Brain microvascular endothelial cell (primary cell): ENCODE measurements at regions not wholly inside any gene's neighbourhood (a gene's known extent, or its start where the extent isn't known, plus 50 kb on each side); places are given as distances from the start of the nearest gene placed in this dataset.

Source experiments
- DNase-seq: peaks from one replicate; pipeline ENCODE4 v3.0.0-alpha.2; 2020
- H3K27ac ChIP-seq: fragments of 250-450 bp; sonication (Bioruptor Pico); 2 replicates; pipeline ENCODE4 v1.5.1; 2020; ENCODE audit warnings: mild to moderate bottlenecking, moderate library complexity
- H3K27me3 ChIP-seq: fragments of 250-450 bp; sonication (Bioruptor Pico); replicated peaks from 2 replicates; pipeline ENCODE4 v1.5.1; 2020; ENCODE audit warnings: mild to moderate bottlenecking
- H3K36me3 ChIP-seq: fragments of 250-450 bp; sonication (Bioruptor Pico); replicated peaks from 2 replicates; pipeline ENCODE4 v1.5.1; 2020; ENCODE audit warnings: mild to moderate bottlenecking
- H3K4me3 ChIP-seq: 2 replicates; pipeline ENCODE4 v1.5.1; 2011; ENCODE audit warnings: low read depth, mild to moderate bottlenecking, control low read depth, low read length, moderate library complexity
- in situ Hi-C: cut with HindIII; loops from 2 replicates; pipeline ENCODE4 v1.10.0; 2017; ENCODE audit warnings: low sequenced_read_pairs, low pct_ligation_motif_present
- TF ChIP-seq, protein P1 (sequence below): IDR thresholded peaks from 2 replicates; pipeline ENCODE4 v1.5.1; 2011; ENCODE audit warnings: low read depth, mild to moderate bottlenecking, moderate library complexity, low read length, control low read depth, inconsistent platforms; ENCODE audit errors: missing control alignments

DNA sequence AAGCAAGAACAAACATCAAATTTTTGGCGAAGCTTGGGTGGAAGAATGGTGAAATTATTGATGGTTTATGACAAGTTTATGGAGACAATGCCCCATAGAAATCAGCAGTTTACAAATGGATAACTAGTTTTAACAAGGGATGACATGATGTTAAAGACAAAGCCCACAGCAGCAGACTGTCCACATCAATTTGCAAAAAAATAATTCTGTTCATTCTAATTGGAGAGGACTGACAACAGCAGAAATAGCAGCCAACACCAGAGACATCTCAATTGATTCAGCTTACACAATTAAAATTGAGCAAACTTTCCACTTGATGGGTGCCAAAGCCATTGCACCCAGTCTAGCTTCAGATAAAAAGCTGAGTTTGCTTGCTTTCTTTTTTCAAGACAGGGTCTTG is 82.7 kb upstream of the STK32A start:
- H3K4me3 ChIP-seq, result no peak overlapping the region
- in situ Hi-C loops, result no loop called here
- no peak overlapping the region for H3K27ac ChIP-seq
- no peaks in the 10 kb centered on the region for H3K36me3 ChIP-seq
- DNase-seq, result no peak
- TF ChIP-seq, protein P1, sequence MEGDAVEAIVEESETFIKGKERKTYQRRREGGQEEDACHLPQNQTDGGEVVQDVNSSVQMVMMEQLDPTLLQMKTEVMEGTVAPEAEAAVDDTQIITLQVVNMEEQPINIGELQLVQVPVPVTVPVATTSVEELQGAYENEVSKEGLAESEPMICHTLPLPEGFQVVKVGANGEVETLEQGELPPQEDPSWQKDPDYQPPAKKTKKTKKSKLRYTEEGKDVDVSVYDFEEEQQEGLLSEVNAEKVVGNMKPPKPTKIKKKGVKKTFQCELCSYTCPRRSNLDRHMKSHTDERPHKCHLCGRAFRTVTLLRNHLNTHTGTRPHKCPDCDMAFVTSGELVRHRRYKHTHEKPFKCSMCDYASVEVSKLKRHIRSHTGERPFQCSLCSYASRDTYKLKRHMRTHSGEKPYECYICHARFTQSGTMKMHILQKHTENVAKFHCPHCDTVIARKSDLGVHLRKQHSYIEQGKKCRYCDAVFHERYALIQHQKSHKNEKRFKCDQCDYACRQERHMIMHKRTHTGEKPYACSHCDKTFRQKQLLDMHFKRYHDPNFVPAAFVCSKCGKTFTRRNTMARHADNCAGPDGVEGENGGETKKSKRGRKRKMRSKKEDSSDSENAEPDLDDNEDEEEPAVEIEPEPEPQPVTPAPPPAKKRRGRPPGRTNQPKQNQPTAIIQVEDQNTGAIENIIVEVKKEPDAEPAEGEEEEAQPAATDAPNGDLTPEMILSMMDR, result no peak
- no peaks in the 10 kb centered on the region for H3K27me3 ChIP-seq

- Histone ChIP-seq H3K27me3 (no peaks in the 10 kb centered on the region), H3K4me3 (no peak overlapping the region), H3K27ac (no peak overlapping the region), H3K36me3 (no peaks in the 10 kb centered on the region)
- TF ChIP-seq, protein P1, result no peak
- in situ Hi-C loops, result no loop called here
- no peak for DNase-seq
Measured at GRCh38 chr5:147154809-147155208, 80.0 kb upstream of the STK32A start.

DNA sequence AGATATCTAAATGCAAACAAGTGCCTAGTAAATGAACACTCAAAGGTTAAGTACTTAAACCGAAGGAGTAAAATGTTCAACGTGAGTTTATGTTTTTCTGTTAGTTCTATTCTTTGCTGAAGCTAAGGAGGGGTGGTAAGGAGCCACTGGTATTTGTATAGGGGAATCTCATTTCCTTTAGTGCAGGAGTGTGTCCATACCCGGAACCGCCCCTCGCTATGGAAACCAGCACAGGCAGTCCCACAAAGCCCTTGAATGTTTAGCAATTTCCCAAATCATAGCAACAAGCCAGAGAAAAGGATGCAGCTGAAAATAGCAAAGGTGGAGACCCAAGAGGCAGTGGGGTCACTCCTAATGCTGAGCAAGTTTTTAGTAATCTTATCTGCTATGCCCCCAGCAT is 78.8 kb upstream of the STK32A start:
- H3K27me3 ChIP-seq, result no peaks in the 10 kb centered on the region
- TF ChIP-seq, protein P1, result no peak
- H3K27ac ChIP-seq, result no peak overlapping the region
- H3K4me3 ChIP-seq, result no peak overlapping the region
- no peak for DNase-seq
- no peaks in the 10 kb centered on the region for H3K36me3 ChIP-seq
- in situ Hi-C loops, result no loop called here

- in situ Hi-C loops, result no loop called here
- H3K4me3 ChIP-seq, result no peak overlapping the region
- no peak for DNase-seq
- no peak overlapping the region for H3K27ac ChIP-seq
- no peaks in the 10 kb centered on the region for H3K27me3 ChIP-seq
- H3K36me3 ChIP-seq, result no peaks in the 10 kb centered on the region
- TF ChIP-seq, protein P1, result no peak
Measured at GRCh38 chr5:147160902-147161700, 73.7 kb upstream of the STK32A start.

DNA sequence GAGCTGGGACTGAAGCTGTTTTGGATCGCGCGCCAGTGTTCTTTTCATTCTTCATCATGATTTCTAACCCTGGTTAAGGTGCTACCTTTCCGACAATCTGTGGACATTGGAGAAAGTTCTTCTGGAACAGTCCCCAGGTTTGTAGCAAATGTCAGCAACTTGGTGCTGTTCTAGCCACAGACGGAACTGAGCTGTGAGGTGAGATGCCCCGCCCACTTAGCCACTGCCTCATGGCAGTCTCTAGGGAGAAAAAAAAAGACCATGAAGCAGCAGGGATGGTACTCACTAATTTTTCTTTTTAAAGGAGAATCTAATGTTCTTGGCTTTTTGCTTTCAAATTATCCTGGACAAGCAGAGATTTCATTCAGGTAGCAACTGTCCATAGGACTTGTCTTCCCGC is 72.1 kb upstream of the STK32A start:
- no peak overlapping the region for H3K4me3 ChIP-seq
- no peak for DNase-seq
- in situ Hi-C loops, result no loop called here
- no peaks in the 10 kb centered on the region for H3K27me3 ChIP-seq
- TF ChIP-seq, protein P1, result no peak
- H3K27ac ChIP-seq, result no peak overlapping the region
- H3K36me3 ChIP-seq, result no peaks in the 10 kb centered on the region

DNA sequence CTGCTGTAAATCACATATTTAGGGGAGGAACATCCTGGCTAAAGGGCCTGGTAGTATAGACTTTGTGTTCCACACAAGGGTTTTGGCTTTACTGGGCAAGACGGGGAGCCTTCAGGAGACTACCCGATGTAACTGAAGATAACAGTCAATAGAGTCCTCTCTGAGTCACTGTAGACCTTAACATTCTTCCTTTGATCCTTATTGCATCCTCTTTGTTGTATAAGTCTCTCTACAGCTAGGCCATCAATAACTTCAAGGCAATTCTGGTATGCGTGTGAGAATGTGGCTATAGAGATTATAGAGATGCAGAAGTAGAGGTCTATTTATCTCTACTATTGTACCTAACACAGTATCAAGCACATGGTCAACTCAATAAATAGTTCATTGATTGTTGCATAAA is 67.3 kb upstream of the STK32A start:
- H3K27ac ChIP-seq, result no peak overlapping the region
- H3K27me3 ChIP-seq, result no peaks in the 10 kb centered on the region
- H3K36me3 ChIP-seq, result no peaks in the 10 kb centered on the region
- in situ Hi-C loops, result no loop called here
- DNase-seq, result no peak
- TF ChIP-seq, protein P1, result no peak
- H3K4me3 ChIP-seq, result no peak overlapping the region
